Hypothalamus (tissue), 51 donors: ENCODE measurements at regions not wholly inside any gene's neighbourhood (a gene's known extent, or its start where the extent isn't known, plus 50 kb on each side); places are given as distances from the start of the nearest gene placed in this dataset.
"Not testable (repeated sequence)": the region's sequence is repeated elsewhere in the genome, so short reads cannot be mapped to it uniquely, and the experiment has no call there.

ENCODE experiments used
- DNase-seq, 51 donors: peaks; one replicate each; lab custom pipeline; 2025; lab: John Stamatoyannopoulos, UW

GRCh38 chr4:18180892-18181291, 159.3 kb upstream of the LCORL start:
- no peak for DNase-seq

- no peak for DNase-seq
Observed at GRCh38 chr4:18180122-18180521, 158.6 kb upstream of the LCORL start.

- DNase-seq: no peak
Observed at GRCh38 chr4:18171896-18172295, 150.3 kb upstream of the LCORL start.

GRCh38 chr4:18167831-18168230, 146.3 kb upstream of the LCORL start:
- DNase-seq: no peak

- no peak for DNase-seq
Observed at GRCh38 chr4:18166925-18167324, 145.4 kb upstream of the LCORL start.

- DNase-seq: no peak
Observed at GRCh38 chr4:18162453-18162852, 140.9 kb upstream of the LCORL start.

- DNase-seq: not testable (repeated sequence)
Observed at GRCh38 chr4:18159117-18159912, 137.8 kb upstream of the LCORL start.

- DNase-seq: no peak
Observed at GRCh38 chr4:18155067-18156041, 133.8 kb upstream of the LCORL start.

GRCh38 chr4:18138076-18138665, 116.6 kb upstream of the LCORL start:
- no peak for DNase-seq

GRCh38 chr4:18134111-18134510, 112.6 kb upstream of the LCORL start:
- DNase-seq: no peak

- no peak for DNase-seq
Observed at GRCh38 chr4:18130256-18130655, 108.7 kb upstream of the LCORL start.

- no peak for DNase-seq
Observed at GRCh38 chr4:18128241-18128640, 106.7 kb upstream of the LCORL start.

- no peak for DNase-seq
Observed at GRCh38 chr4:18127030-18127429, 105.5 kb upstream of the LCORL start.

GRCh38 chr4:18113710-18114331, 92.3 kb upstream of the LCORL start:
- no peak for DNase-seq

- DNase-seq: no peak
Observed at GRCh38 chr4:18111081-18111480, 89.5 kb upstream of the LCORL start.

GRCh38 chr4:18110099-18110498, 88.5 kb upstream of the LCORL start:
- no peak for DNase-seq

GRCh38 chr4:18109676-18110075, 88.1 kb upstream of the LCORL start:
- DNase-seq: no peak

GRCh38 chr4:18107848-18108528, 86.4 kb upstream of the LCORL start:
- not testable (repeated sequence) for DNase-seq

- no peak for DNase-seq
Observed at GRCh38 chr4:18106620-18107019, 85.1 kb upstream of the LCORL start.
